Globus pallidus (tissue), 1 donor: ENCODE measurements at regions not wholly inside any gene's neighbourhood (a gene's known extent, or its start where the extent isn't known, plus 50 kb on each side); places are given as distances from the start of the nearest gene placed in this dataset.

ENCODE experiments used
- DNase-seq: peaks from one replicate; pipeline ENCODE4 v3.0.0-alpha.2; 2015; ENCODE audit warnings: low spot score

DNA sequence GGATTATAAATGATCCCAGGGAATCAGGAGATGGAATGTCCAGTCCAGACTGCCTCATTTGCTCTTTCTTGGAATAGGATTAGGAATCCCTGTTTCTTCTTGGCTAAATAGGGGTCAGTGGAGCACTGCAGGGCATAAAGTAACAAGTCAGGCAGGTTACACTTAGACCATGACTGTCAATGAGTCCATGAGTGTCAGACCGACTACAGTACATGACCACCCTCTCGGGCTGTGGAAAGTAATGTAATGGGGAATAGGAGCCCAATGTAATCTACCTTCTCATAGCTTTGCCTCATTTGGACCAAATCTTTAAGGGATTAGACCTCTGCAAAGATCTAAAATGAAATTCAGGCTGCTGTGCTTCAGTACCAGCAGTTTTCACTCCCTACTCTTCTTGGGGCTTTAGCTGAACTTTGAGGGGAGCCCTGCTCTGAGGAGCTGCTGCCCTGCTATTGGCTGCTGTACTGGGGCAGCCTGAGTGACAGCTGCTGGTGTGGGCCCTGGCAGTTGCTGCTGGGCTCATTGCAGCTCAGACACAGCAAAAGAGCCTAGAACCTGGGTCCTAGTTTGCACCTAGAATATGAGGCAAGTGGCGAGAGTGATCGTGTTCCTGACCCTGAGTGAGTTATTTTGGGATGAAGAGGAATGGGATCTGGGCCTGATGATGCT, 62.2 kb upstream of the OR4E1 start:
- no peak for DNase-seq

DNA sequence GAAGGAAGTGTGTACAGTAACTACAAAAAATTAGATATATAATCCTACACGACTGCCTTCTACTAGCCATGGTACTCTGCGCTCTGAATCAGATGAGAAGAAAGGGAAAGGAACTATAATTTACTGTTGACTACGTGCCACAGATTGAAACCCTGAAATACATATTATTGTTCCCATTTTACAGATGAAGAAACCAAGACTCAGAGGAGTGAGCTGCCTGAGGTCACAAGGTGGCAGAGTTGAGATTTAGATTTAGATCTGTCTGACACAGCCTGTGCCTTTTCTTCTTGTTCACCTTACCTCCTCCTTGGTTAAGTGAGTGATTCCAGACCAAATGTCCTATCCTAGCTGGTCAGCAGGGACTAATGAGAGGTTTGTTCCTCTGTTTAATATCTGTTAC, 61.6 kb upstream of the OR4E1 start:
- no peak for DNase-seq

DNA sequence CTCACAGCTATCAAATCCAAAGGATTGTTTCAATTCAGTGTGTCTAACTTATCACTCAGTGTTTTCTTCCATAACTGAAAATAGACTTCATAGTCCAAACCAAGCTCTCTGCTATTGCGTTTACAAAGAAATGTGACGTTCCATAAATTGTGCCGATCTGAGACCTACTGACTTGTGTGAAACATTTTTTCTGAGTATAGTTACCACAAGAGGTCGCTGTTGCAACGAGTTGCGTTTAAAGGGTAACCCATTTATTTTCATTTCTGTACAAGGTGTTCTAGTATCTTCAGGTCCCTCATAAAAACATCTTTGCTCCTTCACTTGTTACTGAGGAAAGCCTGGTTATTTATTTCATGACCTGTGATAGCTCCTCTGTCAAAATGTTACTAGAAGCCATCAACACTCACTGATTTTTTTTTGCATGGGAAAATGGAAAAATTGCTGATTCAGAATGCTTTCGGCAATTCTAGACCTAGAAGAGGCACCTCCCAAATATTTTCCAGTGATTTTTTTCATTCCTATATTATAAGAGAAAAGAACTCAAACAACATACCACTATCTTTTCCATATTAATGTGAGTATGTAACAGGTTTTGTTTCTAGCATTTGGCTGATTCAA, 60.9 kb upstream of the OR4E1 start:
- DNase-seq = peak; percentile 52

DNA sequence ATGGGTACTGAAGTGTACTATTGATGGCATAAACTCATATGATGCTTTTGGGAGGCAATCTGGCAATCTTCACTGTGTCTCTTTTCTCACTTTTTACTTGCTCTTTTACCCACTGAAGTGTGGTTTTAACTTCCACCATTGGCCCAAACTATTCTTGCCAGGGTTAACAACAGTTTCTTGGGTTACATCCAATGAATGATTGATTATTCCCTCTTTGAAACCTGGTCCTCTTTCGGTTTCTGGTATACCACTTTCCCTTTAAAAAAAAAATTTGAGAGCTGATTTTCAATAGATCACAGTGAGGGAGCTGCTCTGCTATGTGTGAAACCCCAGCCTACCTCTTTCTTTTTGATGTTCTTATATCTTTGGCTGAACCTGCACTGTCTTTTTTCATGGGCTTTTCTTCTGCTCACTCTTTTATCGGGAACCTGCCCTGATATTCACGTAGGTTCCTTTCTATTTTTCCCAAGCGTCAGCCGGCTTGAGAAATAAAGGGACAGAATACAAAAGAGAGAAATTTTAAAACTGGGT, 56.1 kb upstream of the OR4E1 start:
- no peak for DNase-seq

DNA sequence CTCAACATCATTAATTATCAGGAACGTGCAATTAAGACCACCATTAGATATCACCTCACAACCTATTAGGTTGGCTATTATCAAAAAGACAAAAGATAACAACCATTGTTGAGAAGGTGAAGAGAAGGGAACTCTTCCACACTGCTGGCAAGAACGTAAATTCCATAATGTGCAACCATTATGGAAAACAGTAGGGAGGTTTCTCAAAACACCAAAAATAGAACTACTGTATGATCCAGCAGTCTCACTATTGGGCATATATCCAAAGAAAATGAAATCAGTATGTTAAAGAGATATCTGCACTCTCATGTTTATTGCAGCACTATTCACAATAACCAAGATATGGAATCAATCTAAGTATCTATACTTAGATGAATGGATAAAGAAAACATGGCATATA, 51.6 kb upstream of the OR4E1 start:
- no peak for DNase-seq

DNA sequence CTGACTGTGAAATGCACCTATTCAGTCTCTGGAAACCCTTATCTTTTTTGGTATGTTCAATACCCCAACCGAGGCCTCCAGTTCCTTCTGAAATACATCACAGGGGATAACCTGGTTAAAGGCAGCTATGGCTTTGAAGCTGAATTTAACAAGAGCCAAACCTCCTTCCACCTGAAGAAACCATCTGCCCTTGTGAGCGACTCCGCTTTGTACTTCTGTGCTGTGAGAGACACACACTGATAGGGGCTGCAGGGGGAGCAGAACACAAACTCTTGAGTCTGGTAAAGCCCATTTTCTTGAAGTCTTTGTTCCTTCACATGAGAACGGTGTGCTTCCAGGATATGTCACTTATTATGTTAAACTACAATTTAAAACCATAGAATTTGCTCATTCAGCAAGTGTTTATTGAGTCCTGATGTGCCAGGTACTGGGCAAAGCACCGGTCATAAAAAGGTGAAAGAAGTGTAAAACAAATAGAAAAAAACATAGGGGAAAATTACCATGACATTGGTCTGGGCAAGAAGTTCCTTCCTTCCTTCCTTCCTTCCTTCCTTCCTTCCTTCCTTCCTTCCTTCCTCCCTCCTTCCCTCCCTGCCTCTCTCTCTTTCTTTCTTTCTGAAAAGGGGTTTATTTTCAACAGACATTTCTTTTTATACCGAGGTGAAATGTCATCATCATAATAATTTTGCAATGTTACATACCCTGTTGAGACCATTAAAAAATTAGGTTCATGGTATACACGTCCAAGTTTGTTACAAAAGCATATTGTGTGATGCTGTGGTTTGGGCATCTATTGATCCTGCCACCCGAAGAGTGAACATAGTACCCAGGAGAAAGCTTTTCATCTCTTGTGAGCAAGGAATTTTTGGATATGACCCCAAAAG, 50.7 kb upstream of the OR4E1 start:
- no peak for DNase-seq

DNA sequence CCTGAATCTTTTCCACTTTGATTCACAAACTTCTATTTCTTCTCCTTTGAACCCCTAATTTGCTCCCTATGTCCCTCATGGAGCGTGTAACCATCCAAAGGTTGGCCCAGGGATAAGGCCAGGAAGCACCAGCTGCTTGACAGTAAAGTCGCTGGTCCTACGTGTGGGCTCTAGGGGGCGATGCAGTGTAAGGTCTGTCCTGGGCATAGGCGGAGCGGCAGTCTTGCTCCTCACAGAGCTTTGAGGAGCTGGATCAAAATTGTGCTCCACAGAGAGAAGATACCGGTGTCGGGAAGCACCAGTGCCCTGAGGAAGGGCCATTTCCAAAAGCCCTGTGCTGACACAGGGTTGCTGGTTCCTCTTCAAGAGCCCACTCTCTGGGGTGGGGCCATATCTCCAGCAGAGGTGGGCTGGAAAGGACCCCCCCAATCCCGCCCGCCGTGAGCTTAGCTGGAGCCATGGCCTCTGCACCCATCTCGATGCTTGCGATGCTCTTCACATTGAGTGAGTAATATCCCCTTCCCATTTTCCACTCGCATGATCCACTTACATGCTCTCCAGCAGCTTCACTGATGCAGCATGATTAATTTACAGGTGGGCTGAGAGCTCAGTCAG, 49.9 kb upstream of the OR4E1 start:
- no peak for DNase-seq
